ENCODE measurements at regions not wholly inside any gene's neighbourhood (a gene's known extent, or its start where the extent isn't known, plus 50 kb on each side); places are given as distances from the start of the nearest gene placed in this dataset.

DNA sequence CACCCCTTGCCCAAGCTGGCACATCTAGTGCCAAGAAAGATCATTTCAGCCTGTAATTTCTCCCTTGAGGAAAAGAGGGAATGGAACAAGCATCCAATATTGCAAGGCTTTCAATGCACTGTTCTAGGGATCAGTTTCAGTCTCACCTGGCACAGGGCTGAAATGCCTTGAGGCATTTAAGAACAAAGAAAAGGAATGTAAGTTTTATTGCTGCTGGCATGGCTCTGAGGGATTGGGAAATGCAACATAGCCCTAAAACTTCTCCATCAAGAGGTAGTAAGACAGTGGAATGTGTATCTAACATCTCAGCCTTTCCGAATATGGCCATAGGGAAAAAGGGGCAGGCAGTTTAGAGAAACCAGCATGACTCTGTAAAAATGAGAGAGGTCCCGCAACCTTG is 732.6 kb upstream of the LCORL start:
- TF ChIP-seq CTCF (IDR thresholded peaks at IDR 0.05 in 4 of 5, conservative IDR thresholded peaks at IDR 0.05 in 1 of 5) (no peak), POLR2A (IDR thresholded peaks at IDR 0.05) (no peak)

Measured in gastrocnemius medialis (tissue), 4 donors.